Adrenal gland (tissue), 9 donors: ENCODE measurements at regions not wholly inside any gene's neighbourhood (a gene's known extent, or its start where the extent isn't known, plus 50 kb on each side); places are given as distances from the start of the nearest gene placed in this dataset.

Experiments
- DNase-seq, 7 donors: peaks; one replicate each; pipeline ENCODE4 v3.0.0-alpha.2; 2019 to 2020
- H3K27ac ChIP-seq, 5 donors: fragments of 200-600 bp; sonication (generic) in 4 of 5; 1 replicate in 3 of 5; 2 replicates in 2 of 5; pipeline versions ENCODE4 v1.5.1 to v1.8.0; 2016 to 2020; ENCODE audit warnings: mild to moderate bottlenecking in 1 of 5
- H3K27me3 ChIP-seq: fragments of 200-600 bp; 2 replicates; pipeline ENCODE4 v1.8.0; 2021
- H3K36me3 ChIP-seq, 2 donors: fragments of 200-600 bp; replicated peaks in 1 of 2; 1 replicate in 1 of 2; 2 replicates in 1 of 2; pipeline versions ENCODE4 v1.5.1 to v1.8.0; 2018 to 2022
- H3K4me1 ChIP-seq, 2 donors: fragments of 200-600 bp; replicated peaks in 1 of 2; 1 replicate in 1 of 2; 2 replicates in 1 of 2; pipeline versions ENCODE4 v1.5.1 to v1.8.0; 2018 to 2021
- H3K4me3 ChIP-seq, 4 donors: fragments of 200-600 bp; sonication (generic) in 3 of 4; one replicate each; pipeline ENCODE4 v1.5.1; 2016 to 2018
- H3K9me3 ChIP-seq, 3 donors: fragments of 200-600 bp; sonication (generic) in 1 of 3; replicated peaks in 1 of 3; 1 replicate in 2 of 3; 2 replicates in 1 of 3; pipeline versions ENCODE4 v1.5.1 to v1.8.0; 2016 to 2021
- POLR2A ChIP-seq, 2 donors: fragments of 450-650 bp; IDR thresholded peaks; one replicate each; pipeline ENCODE4 v1.6.1; 2017; ENCODE audit warnings: antibody characterized with exemption in 2 of 2, mild to moderate bottlenecking in 2 of 2, moderate library complexity in 1 of 2
- WGBS, 4 donors: extraction: QIAGEN DNeasy Blood & Tissue Kit in 2 of 4; methylation state at CpG; one replicate each; pipeline versions ENCODE4 v1.1.5 to v1.1.7; 2013 to 2017; 5-methylcytosine and 5-hydroxymethylcytosine counted together
- intact Hi-C, 2 donors: fragments of 100-400 bp; cut with DNase I; formaldehyde crosslinking; loops; one replicate each; pipeline versions ENCODE4 v1.14.1 to v1.15.0; 2022 to 2023
- TF ChIP-seq, protein P1 (sequence below), 6 experiments: fragments of 450-650 bp in 4 of 6; fragments of 200-600 bp in 2 of 6; sonication (generic) in 1 of 6; IDR thresholded peaks; 1 replicate in 5 of 6; 2 replicates in 1 of 6; pipeline versions ENCODE4 v1.5.1 to v1.8.0; 2016 to 2021; ENCODE audit warnings: antibody characterized with exemption in 6 of 6, mild to moderate bottlenecking in 2 of 6, moderate library complexity in 1 of 6
- donor health status: healthy with polysubstance abuse.
- donor health status: Bipolar disorder and iron deficiency.
- donor health status: DM: yes; HTN: yes; CAD: no.
- donor health status: DM: no; HTN: no; CAD: no.
- donor health status: DM: no; HTN: no; CAD: no.

DNA sequence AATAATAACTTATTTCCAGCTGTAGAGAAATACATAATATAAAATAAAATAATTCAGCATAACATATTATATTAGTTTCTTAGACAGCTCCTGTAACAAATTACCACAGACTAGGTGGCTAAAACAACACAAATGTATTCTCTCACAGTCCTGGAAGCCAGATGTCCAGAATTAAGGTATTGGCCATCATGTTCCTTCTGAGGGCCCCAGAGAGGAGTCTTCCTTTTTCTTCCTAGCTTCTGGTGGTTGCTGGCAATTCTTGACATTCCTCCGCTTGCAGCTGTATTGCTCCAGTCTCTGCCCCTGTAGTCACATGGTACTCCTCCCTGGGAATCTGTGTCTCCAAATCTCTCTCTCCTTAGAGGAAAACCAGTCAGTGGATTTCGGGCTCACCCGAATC, 146.8 kb downstream of the RBM43 start:
- Histone ChIP-seq H3K27me3 (no peaks in the 10 kb centered on the region), H3K27ac (no peak overlapping the region), H3K4me3 (no peak overlapping the region), H3K4me1 (no peaks in the 10 kb centered on the region), H3K36me3 (no peaks in the 10 kb centered on the region), H3K9me3 (no peaks in the 10 kb centered on the region)
- 74 to 85% (median 81%) methylated on average over 2 to 3 of the region's 3 CpGs for WGBS, 4 donors
- DNase-seq: no peak
- intact Hi-C loops: no loop called here
- TF ChIP-seq, protein P1, sequence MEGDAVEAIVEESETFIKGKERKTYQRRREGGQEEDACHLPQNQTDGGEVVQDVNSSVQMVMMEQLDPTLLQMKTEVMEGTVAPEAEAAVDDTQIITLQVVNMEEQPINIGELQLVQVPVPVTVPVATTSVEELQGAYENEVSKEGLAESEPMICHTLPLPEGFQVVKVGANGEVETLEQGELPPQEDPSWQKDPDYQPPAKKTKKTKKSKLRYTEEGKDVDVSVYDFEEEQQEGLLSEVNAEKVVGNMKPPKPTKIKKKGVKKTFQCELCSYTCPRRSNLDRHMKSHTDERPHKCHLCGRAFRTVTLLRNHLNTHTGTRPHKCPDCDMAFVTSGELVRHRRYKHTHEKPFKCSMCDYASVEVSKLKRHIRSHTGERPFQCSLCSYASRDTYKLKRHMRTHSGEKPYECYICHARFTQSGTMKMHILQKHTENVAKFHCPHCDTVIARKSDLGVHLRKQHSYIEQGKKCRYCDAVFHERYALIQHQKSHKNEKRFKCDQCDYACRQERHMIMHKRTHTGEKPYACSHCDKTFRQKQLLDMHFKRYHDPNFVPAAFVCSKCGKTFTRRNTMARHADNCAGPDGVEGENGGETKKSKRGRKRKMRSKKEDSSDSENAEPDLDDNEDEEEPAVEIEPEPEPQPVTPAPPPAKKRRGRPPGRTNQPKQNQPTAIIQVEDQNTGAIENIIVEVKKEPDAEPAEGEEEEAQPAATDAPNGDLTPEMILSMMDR (IDR thresholded peaks at IDR 0.05): no peak
- no peak for TF ChIP-seq POLR2A (IDR thresholded peaks at IDR 0.05)

DNA sequence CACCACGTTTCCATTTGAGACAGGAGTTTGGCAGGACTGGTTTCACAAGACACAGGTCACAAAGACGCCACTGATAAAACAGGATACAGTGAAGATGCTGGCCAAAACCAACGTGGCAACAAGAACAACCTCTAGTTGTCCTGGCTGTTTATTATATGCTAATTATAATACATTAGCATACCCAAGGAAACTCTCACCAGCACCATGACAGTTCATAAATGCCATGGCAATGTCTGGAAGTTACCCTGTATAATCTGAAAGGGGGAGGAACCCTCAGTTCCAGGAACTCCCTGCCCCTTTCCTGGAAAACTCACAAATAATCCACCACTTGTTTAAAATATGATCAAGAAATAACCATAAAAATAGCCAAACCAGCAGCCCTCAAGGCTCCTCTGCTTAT, 148.3 kb downstream of the RBM43 start:
- H3K27me3 ChIP-seq: no peaks in the 10 kb centered on the region
- no peak for DNase-seq
- H3K27ac ChIP-seq: no peak overlapping the region
- H3K4me3 ChIP-seq: no peak overlapping the region
- 54 to 66% (median 58%) methylated on average over 3 of the region's 3 CpGs for WGBS, 4 donors
- intact Hi-C loops: no loop called here
- no peaks in the 10 kb centered on the region for H3K36me3 ChIP-seq
- TF ChIP-seq, protein P1 (IDR thresholded peaks at IDR 0.05): no peak
- TF ChIP-seq POLR2A (IDR thresholded peaks at IDR 0.05): no peak
- no peaks in the 10 kb centered on the region for H3K4me1 ChIP-seq
- no peaks in the 10 kb centered on the region for H3K9me3 ChIP-seq

DNA sequence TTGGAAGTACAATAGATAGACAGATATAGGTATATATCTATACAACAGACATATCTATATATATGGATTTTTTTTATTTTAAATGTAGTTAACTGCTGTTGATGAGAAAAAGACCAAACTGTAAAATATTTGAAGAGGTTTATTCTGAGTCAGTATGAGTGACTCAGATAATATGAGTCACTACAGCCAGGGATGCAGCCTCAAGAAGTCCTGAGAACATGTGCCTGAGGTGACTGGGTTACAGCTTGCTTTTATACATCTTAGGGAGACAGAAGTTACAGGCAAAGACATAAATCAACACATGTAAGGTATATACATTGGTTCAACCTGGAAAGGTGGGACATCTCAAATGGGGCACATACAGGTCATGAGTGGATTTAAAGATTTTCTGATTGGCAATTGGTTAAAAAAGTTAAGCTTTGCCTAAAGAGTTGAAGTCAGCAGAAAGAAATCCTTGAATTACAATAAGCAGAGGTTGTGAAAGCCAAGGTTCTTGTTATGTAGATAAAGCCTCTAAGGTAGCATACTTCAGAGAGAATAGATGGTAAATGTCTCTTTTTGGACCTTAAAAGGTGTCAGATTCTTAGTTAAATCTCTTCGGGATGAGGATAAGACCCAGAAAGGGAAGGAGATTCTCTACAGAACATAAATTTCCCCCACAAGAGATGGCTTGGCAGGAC, 149.9 kb downstream of the RBM43 start:
- Histone ChIP-seq H3K27ac (no peak overlapping the region), H3K36me3 (no peaks in the 10 kb centered on the region), H3K9me3 (no peaks in the 10 kb centered on the region), H3K27me3 (no peaks in the 10 kb centered on the region), H3K4me1 (no peaks in the 10 kb centered on the region), H3K4me3 (no peak overlapping the region)
- 31 to 50% (median 37%) methylated on average over 1 of the region's 1 CpG for WGBS, 4 donors
- intact Hi-C loops: no loop called here
- TF ChIP-seq POLR2A (IDR thresholded peaks at IDR 0.05): no peak
- TF ChIP-seq, protein P1 (IDR thresholded peaks at IDR 0.05): no peak
- DNase-seq: no peak

DNA sequence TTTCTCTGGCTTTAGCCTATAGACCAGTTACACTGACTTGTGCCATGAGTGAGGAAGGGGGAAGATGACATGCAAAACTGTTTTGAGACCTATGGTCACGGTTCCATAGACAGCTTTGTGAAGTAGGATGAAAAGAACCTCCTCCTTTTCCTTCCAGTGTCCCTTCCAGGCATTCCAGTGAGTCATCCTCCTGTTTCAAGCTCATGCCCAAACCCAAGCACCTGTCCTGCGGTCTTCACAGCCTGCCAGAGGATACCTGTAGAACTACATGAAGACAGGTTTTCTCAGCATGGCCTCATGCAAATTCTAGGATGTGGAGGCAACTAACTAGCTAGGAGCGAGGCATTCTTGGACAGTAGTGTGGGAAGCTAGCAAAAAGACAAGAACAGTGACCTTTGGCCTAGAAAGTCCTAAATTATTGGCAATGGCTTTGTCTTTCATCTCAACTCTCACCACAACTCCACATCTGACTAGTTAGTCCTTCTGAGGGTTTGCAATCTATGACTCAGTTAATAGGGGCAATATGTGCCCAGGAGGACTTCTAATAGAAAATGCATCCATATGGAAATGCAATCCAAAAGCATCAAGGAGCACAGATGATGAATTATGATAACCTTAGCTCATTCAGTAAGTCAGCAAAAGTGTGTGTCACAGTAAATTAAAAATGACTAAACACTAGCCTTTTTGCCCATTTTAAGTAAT, 154.7 kb downstream of the RBM43 start:
- DNase-seq: no peak
- Histone ChIP-seq H3K9me3 (no peaks in the 10 kb centered on the region), H3K4me3 (no peak overlapping the region), H3K4me1 (no peaks in the 10 kb centered on the region), H3K36me3 (no peaks in the 10 kb centered on the region), H3K27me3 (no peaks in the 10 kb centered on the region), H3K27ac (no peak overlapping the region)
- TF ChIP-seq POLR2A (IDR thresholded peaks at IDR 0.05): no peak
- TF ChIP-seq, protein P1 (IDR thresholded peaks at IDR 0.05): no peak
- intact Hi-C loops: no loop called here
- 82 to 96% (median 85%) methylated on average over 3 of the region's 3 CpGs for WGBS, 4 donors
